ENCODE measurements at regions not wholly inside any gene's neighbourhood (a gene's known extent, or its start where the extent isn't known, plus 50 kb on each side); places are given as distances from the start of the nearest gene placed in this dataset.

GRCh38 chr5:153919161-153919560 is 119.5 kb downstream of the FAM114A2 start:
- Histone ChIP-seq H3K36me3 (ENCODE audit: control insufficient read depth in 1 of 2, insufficient read depth in 2 of 2, low read length in 2 of 2) (no peaks in the 10 kb centered on the region), H3K79me2 (ENCODE audit: insufficient read depth, low read length) (no peaks in the 10 kb centered on the region), H3K9ac (ENCODE audit: low read length) (no peak overlapping the region), H3K27ac (ENCODE audit: low read depth, low read length) (no peak overlapping the region), H2AFZ (ENCODE audit: low read depth, low read length, poor library complexity, severe bottlenecking) (no peak overlapping the region), H4K20me1 (ENCODE audit: insufficient read depth) (no peaks in the 10 kb centered on the region), H3K4me1 (ENCODE audit: control insufficient read depth in 1 of 2, insufficient read depth in 2 of 2, low read length in 2 of 2) (no peaks in the 10 kb centered on the region), H3K4me3 (replicated peaks in 1 of 2; ENCODE audit: low read depth in 1 of 2, low read length in 2 of 2) (no peak overlapping the region), H3K27me3 (ENCODE audit: insufficient read depth, low read length) (peaks cover 47% of the 10 kb centered on the region), H3K9me2 (ENCODE audit: insufficient read depth) (no peaks in the 10 kb centered on the region), H3K9me3 (ENCODE audit: control insufficient read depth in 1 of 2, insufficient read depth in 1 of 2, low read depth in 1 of 2, low read length in 2 of 2) (no peaks in the 10 kb centered on the region), H3K4me2 (ENCODE audit: low read length) (no peak overlapping the region)
- intact Hi-C loops (cut with micrococcal nuclease), result no loop called here
- ATAC-seq, result no peak
- ChIA-PET RAD21 (ENCODE audit: low non-redundant PET in 1 of 2, low total read pairs in 2 of 2, uncharacterized antibody in 2 of 2, unreplicated experiment in 2 of 2) (no interaction called here), CTCF (no interaction called here), POLR2A (no interaction called here)
- TF ChIP-seq, protein P1, sequence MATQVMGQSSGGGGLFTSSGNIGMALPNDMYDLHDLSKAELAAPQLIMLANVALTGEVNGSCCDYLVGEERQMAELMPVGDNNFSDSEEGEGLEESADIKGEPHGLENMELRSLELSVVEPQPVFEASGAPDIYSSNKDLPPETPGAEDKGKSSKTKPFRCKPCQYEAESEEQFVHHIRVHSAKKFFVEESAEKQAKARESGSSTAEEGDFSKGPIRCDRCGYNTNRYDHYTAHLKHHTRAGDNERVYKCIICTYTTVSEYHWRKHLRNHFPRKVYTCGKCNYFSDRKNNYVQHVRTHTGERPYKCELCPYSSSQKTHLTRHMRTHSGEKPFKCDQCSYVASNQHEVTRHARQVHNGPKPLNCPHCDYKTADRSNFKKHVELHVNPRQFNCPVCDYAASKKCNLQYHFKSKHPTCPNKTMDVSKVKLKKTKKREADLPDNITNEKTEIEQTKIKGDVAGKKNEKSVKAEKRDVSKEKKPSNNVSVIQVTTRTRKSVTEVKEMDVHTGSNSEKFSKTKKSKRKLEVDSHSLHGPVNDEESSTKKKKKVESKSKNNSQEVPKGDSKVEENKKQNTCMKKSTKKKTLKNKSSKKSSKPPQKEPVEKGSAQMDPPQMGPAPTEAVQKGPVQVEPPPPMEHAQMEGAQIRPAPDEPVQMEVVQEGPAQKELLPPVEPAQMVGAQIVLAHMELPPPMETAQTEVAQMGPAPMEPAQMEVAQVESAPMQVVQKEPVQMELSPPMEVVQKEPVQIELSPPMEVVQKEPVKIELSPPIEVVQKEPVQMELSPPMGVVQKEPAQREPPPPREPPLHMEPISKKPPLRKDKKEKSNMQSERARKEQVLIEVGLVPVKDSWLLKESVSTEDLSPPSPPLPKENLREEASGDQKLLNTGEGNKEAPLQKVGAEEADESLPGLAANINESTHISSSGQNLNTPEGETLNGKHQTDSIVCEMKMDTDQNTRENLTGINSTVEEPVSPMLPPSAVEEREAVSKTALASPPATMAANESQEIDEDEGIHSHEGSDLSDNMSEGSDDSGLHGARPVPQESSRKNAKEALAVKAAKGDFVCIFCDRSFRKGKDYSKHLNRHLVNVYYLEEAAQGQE (IDR thresholded peaks at IDR 0.05; ENCODE audit: low read depth), result no peak
- TF ChIP-seq SIN3A (IDR thresholded peaks at IDR 0.05; ENCODE audit: low read depth) (no peak), EZH2 (IDR thresholded peaks at IDR 0.05) (no peak), POLR2A (IDR thresholded peaks at IDR 0.05; ENCODE audit: borderline replicate concordance, extremely low read depth, insufficient read depth, insufficient read length) (no peak), ELF1 (IDR thresholded peaks at IDR 0.05; ENCODE audit: borderline replicate concordance, low read depth) (no peak)
- no TSS peak for BruUV-seq (replicated peaks)
- DNase-seq (ENCODE audit: low read depth, low spot score), result no peak

- H3K79me2 ChIP-seq (ENCODE audit: insufficient read depth, low read length), result no peaks in the 10 kb centered on the region
- no peaks in the 10 kb centered on the region for H4K20me1 ChIP-seq (ENCODE audit: insufficient read depth)
- ChIA-PET CTCF (no interaction called here), RAD21 (ENCODE audit: low non-redundant PET in 1 of 2, low total read pairs in 2 of 2, uncharacterized antibody in 2 of 2, unreplicated experiment in 2 of 2) (no interaction called here), POLR2A (no interaction called here)
- H3K36me3 ChIP-seq (ENCODE audit: control insufficient read depth in 1 of 2, insufficient read depth in 2 of 2, low read length in 2 of 2), result no peaks in the 10 kb centered on the region
- no peak overlapping the region for H2AFZ ChIP-seq (ENCODE audit: low read depth, low read length, poor library complexity, severe bottlenecking)
- H3K4me3 ChIP-seq (replicated peaks in 1 of 2; ENCODE audit: low read depth in 1 of 2, low read length in 2 of 2), result no peak overlapping the region
- no peaks in the 10 kb centered on the region for H3K9me3 ChIP-seq (ENCODE audit: control insufficient read depth in 1 of 2, insufficient read depth in 1 of 2, low read depth in 1 of 2, low read length in 2 of 2)
- H3K4me1 ChIP-seq (ENCODE audit: control insufficient read depth in 1 of 2, insufficient read depth in 2 of 2, low read length in 2 of 2), result no peaks in the 10 kb centered on the region
- ATAC-seq (no peak), DNase-seq (ENCODE audit: low read depth, low spot score) (no peak)
- H3K27ac ChIP-seq (ENCODE audit: low read depth, low read length), result no peak overlapping the region
- no peak overlapping the region for H3K9ac ChIP-seq (ENCODE audit: low read length)
- no peaks in the 10 kb centered on the region for H3K9me2 ChIP-seq (ENCODE audit: insufficient read depth)
- no peak overlapping the region for H3K4me2 ChIP-seq (ENCODE audit: low read length)
- no peaks in the 10 kb centered on the region for H3K27me3 ChIP-seq (ENCODE audit: insufficient read depth, low read length)
- intact Hi-C loops (cut with micrococcal nuclease), result no loop called here
- no TSS peak for BruUV-seq (replicated peaks)
- TF ChIP-seq SP1 (IDR thresholded peaks at IDR 0.05; ENCODE audit: low read depth), result no peak
- TF ChIP-seq, protein P2, sequence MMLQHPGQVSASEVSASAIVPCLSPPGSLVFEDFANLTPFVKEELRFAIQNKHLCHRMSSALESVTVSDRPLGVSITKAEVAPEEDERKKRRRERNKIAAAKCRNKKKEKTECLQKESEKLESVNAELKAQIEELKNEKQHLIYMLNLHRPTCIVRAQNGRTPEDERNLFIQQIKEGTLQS (IDR thresholded peaks at IDR 0.05), result no peak
- no peak for TF ChIP-seq CEBPB (IDR thresholded peaks at IDR 0.05; ENCODE audit: low read depth)
- no peak for TF ChIP-seq POLR2A (IDR thresholded peaks at IDR 0.05; ENCODE audit: borderline replicate concordance, extremely low read depth, insufficient read depth, insufficient read length)
- TF ChIP-seq SIN3A (IDR thresholded peaks at IDR 0.05; ENCODE audit: low read depth), result no peak
- TF ChIP-seq, protein P3, sequence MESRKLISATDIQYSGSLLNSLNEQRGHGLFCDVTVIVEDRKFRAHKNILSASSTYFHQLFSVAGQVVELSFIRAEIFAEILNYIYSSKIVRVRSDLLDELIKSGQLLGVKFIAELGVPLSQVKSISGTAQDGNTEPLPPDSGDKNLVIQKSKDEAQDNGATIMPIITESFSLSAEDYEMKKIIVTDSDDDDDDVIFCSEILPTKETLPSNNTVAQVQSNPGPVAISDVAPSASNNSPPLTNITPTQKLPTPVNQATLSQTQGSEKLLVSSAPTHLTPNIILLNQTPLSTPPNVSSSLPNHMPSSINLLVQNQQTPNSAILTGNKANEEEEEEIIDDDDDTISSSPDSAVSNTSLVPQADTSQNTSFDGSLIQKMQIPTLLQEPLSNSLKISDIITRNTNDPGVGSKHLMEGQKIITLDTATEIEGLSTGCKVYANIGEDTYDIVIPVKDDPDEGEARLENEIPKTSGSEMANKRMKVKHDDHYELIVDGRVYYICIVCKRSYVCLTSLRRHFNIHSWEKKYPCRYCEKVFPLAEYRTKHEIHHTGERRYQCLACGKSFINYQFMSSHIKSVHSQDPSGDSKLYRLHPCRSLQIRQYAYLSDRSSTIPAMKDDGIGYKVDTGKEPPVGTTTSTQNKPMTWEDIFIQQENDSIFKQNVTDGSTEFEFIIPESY (IDR thresholded peaks at IDR 0.05; ENCODE audit: extremely low read depth, insufficient replicate concordance, low read length), result no peak
- TF ChIP-seq CBX3 (IDR thresholded peaks at IDR 0.05; ENCODE audit: low read depth), result no peak
- TF ChIP-seq ZFX (IDR thresholded peaks at IDR 0.05), result no peak
- TF ChIP-seq JUND (IDR thresholded peaks at IDR 0.05), result no peak
Measured at GRCh38 chr5:153907170-153907775, 131.4 kb downstream of the FAM114A2 start.

Measured in HCT116 (cell line).